ENCODE measurements at regions not wholly inside any gene's neighbourhood (a gene's known extent, or its start where the extent isn't known, plus 50 kb on each side); places are given as distances from the start of the nearest gene placed in this dataset.

GRCh38 chr6:133004304-133004884 lies 190.0 kb downstream of the RPS12 start:
- Histone ChIP-seq H3K4me3 (ENCODE audit: low read length) (no peak overlapping the region), H3K36me3 (replicated peaks; ENCODE audit: low read depth, low read length) (no peaks in the 10 kb centered on the region), H3K9ac (ENCODE audit: low read length) (no peak overlapping the region), H4K20me1 (ENCODE audit: insufficient read depth, low read length) (no peaks in the 10 kb centered on the region), H3K4me2 (ENCODE audit: low read length) (no peak overlapping the region), H3K79me2 (ENCODE audit: low read length) (no peaks in the 10 kb centered on the region), H3K9me3 (ENCODE audit: insufficient read depth, low read length) (no peaks in the 10 kb centered on the region), H2AFZ (ENCODE audit: low read depth, low read length) (no peak overlapping the region), H3K27ac (ENCODE audit: low read length) (no peak overlapping the region), H3K4me1 (ENCODE audit: low read length) (peaks cover 11% of the 10 kb centered on the region), H3K27me3 (ENCODE audit: low read depth, low read length) (no peaks in the 10 kb centered on the region)
- TF ChIP-seq CTCF (IDR thresholded peaks at IDR 0.05; ENCODE audit: low read depth, low read length) (no peak), EZH2phosphoT487 (IDR thresholded peaks at IDR 0.05; ENCODE audit: low read depth) (no peak)

- Histone ChIP-seq H3K9ac (ENCODE audit: low read length) (no peak overlapping the region), H3K27ac (ENCODE audit: low read length) (no peak overlapping the region), H2AFZ (ENCODE audit: low read depth, low read length) (no peak overlapping the region), H3K4me3 (ENCODE audit: low read length) (no peak overlapping the region), H3K79me2 (ENCODE audit: low read length) (no peaks in the 10 kb centered on the region), H3K9me3 (ENCODE audit: insufficient read depth, low read length) (no peaks in the 10 kb centered on the region), H3K4me1 (ENCODE audit: low read length) (no peaks in the 10 kb centered on the region), H4K20me1 (ENCODE audit: insufficient read depth, low read length) (no peaks in the 10 kb centered on the region), H3K27me3 (ENCODE audit: low read depth, low read length) (no peaks in the 10 kb centered on the region), H3K4me2 (ENCODE audit: low read length) (no peak overlapping the region), H3K36me3 (replicated peaks; ENCODE audit: low read depth, low read length) (no peaks in the 10 kb centered on the region)
- TF ChIP-seq CTCF (IDR thresholded peaks at IDR 0.05; ENCODE audit: low read depth, low read length): no peak
- TF ChIP-seq EZH2phosphoT487 (IDR thresholded peaks at IDR 0.05; ENCODE audit: low read depth): no peak
Measured at GRCh38 chr6:133012774-133013173, 198.4 kb downstream of the RPS12 start.

- Histone ChIP-seq H3K27me3 (ENCODE audit: low read depth, low read length) (no peaks in the 10 kb centered on the region), H3K27ac (ENCODE audit: low read length) (no peak overlapping the region), H3K4me1 (ENCODE audit: low read length) (no peaks in the 10 kb centered on the region), H3K4me3 (ENCODE audit: low read length) (no peak overlapping the region), H3K9ac (ENCODE audit: low read length) (no peak overlapping the region), H2AFZ (ENCODE audit: low read depth, low read length) (no peak overlapping the region), H4K20me1 (ENCODE audit: insufficient read depth, low read length) (no peaks in the 10 kb centered on the region), H3K9me3 (ENCODE audit: insufficient read depth, low read length) (no peaks in the 10 kb centered on the region), H3K36me3 (replicated peaks; ENCODE audit: low read depth, low read length) (no peaks in the 10 kb centered on the region), H3K4me2 (ENCODE audit: low read length) (no peak overlapping the region), H3K79me2 (ENCODE audit: low read length) (no peaks in the 10 kb centered on the region)
- TF ChIP-seq CTCF (IDR thresholded peaks at IDR 0.05; ENCODE audit: low read depth, low read length) (no peak), EZH2phosphoT487 (IDR thresholded peaks at IDR 0.05; ENCODE audit: low read depth) (no peak)
Measured at GRCh38 chr6:133016631-133017030, 202.3 kb downstream of the RPS12 start.

- TF ChIP-seq EZH2phosphoT487 (IDR thresholded peaks at IDR 0.05; ENCODE audit: low read depth) (no peak), CTCF (IDR thresholded peaks at IDR 0.05; ENCODE audit: low read depth, low read length) (no peak)
- no peaks in the 10 kb centered on the region for H3K27me3 ChIP-seq (ENCODE audit: low read depth, low read length)
- H3K4me3 ChIP-seq (ENCODE audit: low read length): no peak overlapping the region
- no peaks in the 10 kb centered on the region for H3K79me2 ChIP-seq (ENCODE audit: low read length)
- H3K4me1 ChIP-seq (ENCODE audit: low read length): no peaks in the 10 kb centered on the region
- no peak overlapping the region for H3K27ac ChIP-seq (ENCODE audit: low read length)
- H3K9me3 ChIP-seq (ENCODE audit: insufficient read depth, low read length): no peaks in the 10 kb centered on the region
- H3K9ac ChIP-seq (ENCODE audit: low read length): no peak overlapping the region
- H3K36me3 ChIP-seq (replicated peaks; ENCODE audit: low read depth, low read length): no peaks in the 10 kb centered on the region
- H3K4me2 ChIP-seq (ENCODE audit: low read length): no peak overlapping the region
- H4K20me1 ChIP-seq (ENCODE audit: insufficient read depth, low read length): no peaks in the 10 kb centered on the region
- H2AFZ ChIP-seq (ENCODE audit: low read depth, low read length): no peak overlapping the region
Measured at GRCh38 chr6:133017581-133017980, 203.2 kb downstream of the RPS12 start.
